ENCODE measurements at regions not wholly inside any gene's neighbourhood (a gene's known extent, or its start where the extent isn't known, plus 50 kb on each side); places are given as distances from the start of the nearest gene placed in this dataset.
A peak's percentile ranks its signal among the peaks of the same experiment; 100 is the strongest.
"Not testable (repeated sequence)": the region's sequence is repeated elsewhere in the genome, so short reads cannot be mapped to it uniquely, and the experiment has no call there.

DNA sequence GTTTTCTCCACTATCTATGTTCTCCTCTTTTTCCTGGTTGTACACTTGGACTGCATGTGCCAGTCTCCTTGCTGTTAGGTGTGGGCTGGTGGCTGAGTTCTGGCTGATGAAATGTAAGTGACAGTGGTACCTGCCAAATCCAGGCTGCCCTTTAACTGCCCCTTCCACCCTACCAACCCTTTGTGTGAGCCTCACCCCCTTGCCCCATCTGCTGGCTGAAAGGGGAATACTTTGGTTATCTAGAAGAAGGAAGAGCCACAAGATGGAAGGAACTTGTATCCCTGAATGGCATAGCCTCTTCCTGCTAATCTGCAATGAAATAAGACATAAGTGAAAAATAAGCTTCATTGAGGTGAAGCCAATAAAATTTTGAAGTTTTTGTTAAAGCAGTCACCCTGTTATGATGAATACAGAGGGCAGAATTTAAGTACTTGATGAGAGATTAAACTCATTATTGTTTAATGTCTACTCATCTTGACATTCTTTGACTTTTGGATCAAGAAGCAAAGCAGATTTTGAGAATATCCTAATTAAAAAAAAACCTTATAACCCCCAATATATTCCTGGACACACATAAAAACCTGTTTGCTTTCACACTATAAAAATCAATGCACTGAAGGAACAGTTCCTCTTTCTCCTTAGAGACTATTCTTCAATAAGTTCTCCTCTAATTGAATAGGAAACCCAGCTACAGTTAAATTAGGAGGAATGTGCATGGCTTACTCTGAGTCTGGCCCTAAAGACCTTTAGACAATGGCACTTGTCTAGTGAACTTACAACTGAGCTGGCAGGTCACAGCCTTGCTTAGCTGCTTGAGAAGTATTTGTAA is 262.6 kb upstream of the BTG1 start:
- H3K27ac ChIP-seq: no peak overlapping the region
- no peak for TF ChIP-seq ZFX (IDR thresholded peaks at IDR 0.05)
- TF ChIP-seq, protein P1, sequence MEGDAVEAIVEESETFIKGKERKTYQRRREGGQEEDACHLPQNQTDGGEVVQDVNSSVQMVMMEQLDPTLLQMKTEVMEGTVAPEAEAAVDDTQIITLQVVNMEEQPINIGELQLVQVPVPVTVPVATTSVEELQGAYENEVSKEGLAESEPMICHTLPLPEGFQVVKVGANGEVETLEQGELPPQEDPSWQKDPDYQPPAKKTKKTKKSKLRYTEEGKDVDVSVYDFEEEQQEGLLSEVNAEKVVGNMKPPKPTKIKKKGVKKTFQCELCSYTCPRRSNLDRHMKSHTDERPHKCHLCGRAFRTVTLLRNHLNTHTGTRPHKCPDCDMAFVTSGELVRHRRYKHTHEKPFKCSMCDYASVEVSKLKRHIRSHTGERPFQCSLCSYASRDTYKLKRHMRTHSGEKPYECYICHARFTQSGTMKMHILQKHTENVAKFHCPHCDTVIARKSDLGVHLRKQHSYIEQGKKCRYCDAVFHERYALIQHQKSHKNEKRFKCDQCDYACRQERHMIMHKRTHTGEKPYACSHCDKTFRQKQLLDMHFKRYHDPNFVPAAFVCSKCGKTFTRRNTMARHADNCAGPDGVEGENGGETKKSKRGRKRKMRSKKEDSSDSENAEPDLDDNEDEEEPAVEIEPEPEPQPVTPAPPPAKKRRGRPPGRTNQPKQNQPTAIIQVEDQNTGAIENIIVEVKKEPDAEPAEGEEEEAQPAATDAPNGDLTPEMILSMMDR (conservative IDR thresholded peaks at IDR 0.05): peak; percentile 77

DNA sequence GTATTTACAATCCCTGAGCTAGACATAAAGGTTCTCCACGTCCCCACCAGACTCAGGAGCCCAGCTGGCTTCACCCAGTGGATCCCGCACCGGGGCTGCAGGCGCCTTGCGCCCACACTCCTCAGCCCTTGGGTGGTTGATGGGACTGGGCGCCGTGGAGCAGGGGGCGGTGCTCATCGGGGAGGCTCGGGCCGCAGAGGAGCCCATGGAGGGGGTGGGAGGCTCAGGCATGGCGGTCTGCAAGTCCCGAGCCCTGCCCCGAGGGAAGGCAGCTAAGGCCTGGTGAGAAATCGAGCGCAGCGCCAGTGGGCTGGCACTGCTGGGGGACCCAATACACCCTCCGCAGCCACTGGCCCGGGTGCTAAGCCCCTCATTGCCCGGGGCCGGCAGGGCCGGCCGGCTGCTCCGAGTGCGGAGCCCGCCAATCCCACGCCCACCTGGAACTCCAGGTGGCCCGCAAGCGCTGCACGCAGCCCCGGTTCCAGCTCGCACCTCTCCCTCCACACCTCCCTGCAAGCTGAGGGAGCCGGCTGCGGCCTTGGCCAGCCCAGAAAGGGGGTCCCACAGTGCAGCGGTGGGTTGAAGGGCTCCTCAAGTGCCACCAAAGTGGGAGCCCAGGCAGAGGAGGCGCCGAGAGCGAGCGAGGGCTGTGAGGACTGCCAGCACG is 260.9 kb upstream of the BTG1 start:
- H3K27ac ChIP-seq: not testable (repeated sequence)

DNA sequence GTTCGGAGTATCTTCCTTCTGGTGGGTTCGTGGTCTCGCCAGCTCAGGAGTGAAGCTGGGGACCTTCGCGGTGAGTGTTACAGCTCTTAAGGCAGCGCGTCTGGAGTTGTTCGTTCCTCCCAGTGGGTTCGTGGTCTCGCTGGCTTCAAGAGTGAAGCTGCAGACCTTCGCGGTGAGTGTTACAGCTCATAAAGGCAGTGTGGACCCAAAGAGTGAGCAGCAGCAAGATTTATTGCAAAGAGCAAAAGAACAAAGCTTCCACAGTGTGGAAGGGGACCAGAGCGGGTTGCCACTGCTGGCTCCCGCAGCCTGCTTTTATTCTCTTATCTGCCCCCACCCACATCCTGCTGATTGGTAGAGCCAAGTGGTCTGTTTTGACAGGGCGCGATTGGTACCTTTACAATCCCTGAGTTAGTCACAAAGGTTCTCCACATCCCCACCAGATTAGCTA is 260.2 kb upstream of the BTG1 start:
- not testable (repeated sequence) for H3K27ac ChIP-seq

DNA sequence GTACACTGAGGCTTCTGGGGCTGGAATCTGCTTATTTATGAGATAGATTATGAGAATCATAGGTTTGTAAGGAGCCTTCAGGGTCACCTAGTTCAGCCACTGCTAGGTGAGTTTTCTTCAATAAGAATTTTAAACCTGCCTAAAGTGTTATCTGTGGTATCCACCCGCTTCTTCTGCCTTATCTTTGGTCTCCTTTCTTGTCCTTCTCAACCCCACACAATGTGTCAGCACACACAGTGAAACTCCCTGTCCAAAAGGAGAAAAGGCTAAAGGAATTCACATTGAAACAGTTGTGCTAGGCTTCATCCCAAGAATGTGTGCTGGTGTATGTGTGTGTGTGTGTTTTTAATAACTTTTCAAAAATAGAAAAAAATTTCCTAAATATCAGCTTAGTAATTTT is 259.3 kb upstream of the BTG1 start:
- H3K27ac ChIP-seq: no peak overlapping the region
- no peak for TF ChIP-seq ZFX (IDR thresholded peaks at IDR 0.05)
- TF ChIP-seq, protein P1 (conservative IDR thresholded peaks at IDR 0.05): no peak

DNA sequence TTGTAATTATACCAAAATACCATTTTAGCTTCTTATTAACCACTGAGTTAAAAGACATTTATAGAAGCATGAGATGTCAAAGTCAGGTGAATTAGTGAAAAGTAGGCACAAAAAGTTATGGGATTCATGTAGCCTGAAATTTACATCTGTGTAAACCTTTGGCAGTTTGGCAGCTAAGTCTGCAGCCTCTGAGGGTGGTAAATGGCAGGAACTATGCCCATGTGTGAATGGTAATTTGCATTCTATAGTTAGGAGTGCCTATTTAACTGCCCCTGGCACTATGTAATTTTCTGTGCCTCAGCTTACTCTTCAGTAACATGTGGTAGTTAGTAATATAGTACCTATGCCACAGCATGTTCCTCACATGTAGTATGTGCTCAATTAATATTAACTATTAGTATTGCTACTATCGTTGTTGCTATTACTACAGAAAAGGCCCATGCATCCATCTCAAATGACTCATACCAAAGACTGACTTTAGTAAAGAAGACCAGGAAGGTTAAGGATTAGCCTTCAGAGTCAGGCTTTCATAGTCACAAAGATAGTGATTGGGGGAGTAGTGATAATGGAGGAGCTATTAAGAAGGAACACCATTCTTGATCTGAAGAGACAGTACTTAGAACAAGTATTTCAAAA is 258.7 kb upstream of the BTG1 start:
- H3K27ac ChIP-seq: no peak overlapping the region
- TF ChIP-seq, protein P1 (conservative IDR thresholded peaks at IDR 0.05): no peak
- no peak for TF ChIP-seq ZFX (IDR thresholded peaks at IDR 0.05)

DNA sequence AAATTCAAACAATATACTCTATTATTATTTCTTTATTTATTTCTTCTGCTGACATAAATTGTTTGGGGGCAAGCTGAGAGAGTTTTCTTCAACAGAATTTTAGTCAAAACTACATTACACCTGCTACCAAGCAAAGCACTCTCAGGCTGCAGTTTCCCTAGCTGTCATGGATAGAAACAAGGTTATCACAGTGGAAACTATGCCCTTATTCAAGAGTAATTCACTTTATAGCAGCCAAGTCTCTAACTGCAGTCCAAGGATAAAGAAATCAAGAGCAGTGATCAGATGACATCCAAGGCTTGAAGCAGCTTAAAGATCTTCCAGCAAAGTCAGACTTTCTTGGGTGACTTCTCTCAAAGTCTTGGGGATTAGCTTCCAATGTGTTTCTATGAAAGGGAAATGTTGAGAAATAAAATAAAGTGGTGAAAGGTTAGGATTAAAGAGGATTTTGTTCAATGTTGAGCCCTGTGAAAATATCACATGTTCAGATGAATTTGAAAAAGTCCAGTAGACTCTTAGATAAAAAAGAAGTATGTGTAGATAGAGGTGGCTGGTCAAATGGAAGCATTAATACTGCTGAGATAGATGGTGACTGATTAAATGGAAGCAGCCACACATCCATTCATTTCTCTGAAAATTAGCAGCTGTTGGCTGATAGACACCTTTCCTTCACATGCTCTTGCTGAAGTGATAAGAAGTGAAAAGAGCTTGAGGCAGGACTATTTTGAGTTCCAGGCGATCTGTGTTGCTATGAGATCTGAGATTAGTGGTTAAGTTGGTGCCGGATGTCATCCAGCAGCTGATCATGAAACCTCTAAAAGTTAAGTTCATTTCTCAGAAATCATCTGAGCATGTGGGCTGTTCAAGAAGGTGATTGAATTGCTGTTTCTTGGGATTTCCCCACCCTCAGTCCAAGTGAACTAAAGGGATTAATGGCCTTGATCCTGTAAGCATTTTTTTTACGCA is 257.8 kb upstream of the BTG1 start:
- no peak overlapping the region for H3K27ac ChIP-seq
- TF ChIP-seq ZFX (IDR thresholded peaks at IDR 0.05): no peak
- TF ChIP-seq, protein P1 (conservative IDR thresholded peaks at IDR 0.05): no peak

DNA sequence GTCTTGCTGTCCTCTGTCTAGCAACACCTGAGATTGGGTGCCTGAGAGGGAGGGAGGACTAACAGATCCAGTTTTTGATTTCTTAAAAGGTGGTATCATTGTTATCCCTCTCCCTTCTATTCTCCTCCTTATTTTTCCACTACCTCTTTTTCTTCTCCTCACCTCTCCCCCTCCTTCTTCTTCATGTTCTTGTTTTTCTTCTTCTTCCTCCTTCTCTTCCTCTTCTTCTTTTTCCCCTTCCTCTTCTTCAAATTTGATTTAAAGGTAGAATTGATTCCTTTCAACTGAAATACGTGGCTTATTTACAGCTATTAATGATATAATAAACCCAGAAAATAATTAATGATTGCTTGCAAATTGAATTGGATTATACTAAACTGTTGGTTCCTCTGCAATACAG is 256.8 kb upstream of the BTG1 start:
- TF ChIP-seq, protein P1 (conservative IDR thresholded peaks at IDR 0.05): no peak
- no peak for TF ChIP-seq ZFX (IDR thresholded peaks at IDR 0.05)

More for the DNA sequence above, 256.8 kb upstream of the BTG1 start:
- H3K27ac ChIP-seq: no peak overlapping the region
